HCEC 1CT (cell line): ENCODE measurements at regions not wholly inside any gene's neighbourhood (a gene's known extent, or its start where the extent isn't known, plus 50 kb on each side); places are given as distances from the start of the nearest gene placed in this dataset.

Source experiments
- DNase-seq: peaks from one replicate; pipeline ENCODE4 v3.0.0-alpha.2; 2017

DNA sequence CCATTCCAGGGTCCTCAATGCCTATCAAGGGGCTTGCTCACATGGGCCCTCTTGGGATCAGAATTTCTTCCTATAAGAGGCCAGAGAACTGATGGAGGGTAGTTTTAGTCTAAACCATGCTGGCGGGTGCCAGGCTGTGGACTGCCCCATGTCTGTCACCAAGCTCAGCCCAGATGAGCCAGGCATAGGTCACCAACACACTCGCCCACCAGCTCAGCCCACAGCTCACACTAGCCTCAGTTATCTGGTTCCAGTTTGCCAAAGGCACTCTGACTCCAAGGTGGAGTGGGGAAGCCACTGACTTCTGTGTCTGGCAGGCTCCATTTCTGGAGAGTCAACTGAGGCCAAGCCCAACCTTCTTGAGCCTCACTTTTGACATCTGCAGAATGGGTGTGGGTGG, 50.7 kb upstream of the INSYN1 start:
- no peak for DNase-seq

GRCh38 chr15:73805504-73806089, 52.4 kb upstream of the INSYN1 start:
- no peak for DNase-seq

DNA sequence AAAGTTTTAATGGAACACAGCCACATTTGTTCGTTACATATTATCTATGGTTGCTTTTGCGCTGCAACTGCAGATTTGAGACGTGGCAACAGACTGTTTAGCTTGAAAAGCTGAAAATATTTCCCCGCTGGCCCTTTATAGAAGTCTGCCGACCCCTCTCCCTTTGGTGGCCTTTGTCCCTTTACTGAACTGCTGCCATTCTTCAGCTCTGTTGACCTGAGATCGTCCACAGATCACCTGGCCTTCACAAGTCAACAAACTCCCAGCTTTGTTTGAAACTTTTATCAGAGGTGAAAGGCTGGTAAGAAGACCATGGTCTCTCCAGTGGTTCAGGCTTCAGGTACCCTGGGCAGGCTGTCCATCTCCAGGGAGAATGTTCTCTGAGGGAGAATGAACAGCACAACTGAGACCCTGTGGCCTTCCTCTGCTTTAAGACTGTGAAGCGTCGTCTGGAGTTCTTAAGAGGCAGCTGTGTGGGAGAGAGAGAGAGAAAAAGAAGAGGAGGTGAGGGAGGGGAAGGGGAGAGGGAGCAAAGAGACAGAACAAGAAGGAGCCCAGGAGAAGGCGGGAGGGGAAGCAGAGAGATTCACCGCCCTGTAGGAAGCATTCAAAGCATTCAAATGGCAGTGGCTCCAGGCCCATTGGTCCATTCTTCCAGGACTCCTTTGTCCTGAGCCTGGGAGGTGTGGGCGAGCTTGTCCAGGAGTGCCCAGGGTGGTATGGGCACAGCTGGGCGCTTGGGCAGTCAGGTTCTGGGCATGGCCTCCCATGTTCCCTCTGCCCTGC, 53.7 kb upstream of the INSYN1 start:
- no peak for DNase-seq

GRCh38 chr15:73807865-73808264, 54.7 kb upstream of the INSYN1 start:
- DNase-seq: no peak

GRCh38 chr15:73809728-73810501, 56.8 kb upstream of the INSYN1 start:
- DNase-seq: no peak

- DNase-seq: no peak
Observed at GRCh38 chr15:73812806-73813465, 59.8 kb upstream of the INSYN1 start.

- no peak for DNase-seq
Observed at GRCh38 chr15:73813589-73813988, 59.8 kb upstream of the TBC1D21 start.

DNA sequence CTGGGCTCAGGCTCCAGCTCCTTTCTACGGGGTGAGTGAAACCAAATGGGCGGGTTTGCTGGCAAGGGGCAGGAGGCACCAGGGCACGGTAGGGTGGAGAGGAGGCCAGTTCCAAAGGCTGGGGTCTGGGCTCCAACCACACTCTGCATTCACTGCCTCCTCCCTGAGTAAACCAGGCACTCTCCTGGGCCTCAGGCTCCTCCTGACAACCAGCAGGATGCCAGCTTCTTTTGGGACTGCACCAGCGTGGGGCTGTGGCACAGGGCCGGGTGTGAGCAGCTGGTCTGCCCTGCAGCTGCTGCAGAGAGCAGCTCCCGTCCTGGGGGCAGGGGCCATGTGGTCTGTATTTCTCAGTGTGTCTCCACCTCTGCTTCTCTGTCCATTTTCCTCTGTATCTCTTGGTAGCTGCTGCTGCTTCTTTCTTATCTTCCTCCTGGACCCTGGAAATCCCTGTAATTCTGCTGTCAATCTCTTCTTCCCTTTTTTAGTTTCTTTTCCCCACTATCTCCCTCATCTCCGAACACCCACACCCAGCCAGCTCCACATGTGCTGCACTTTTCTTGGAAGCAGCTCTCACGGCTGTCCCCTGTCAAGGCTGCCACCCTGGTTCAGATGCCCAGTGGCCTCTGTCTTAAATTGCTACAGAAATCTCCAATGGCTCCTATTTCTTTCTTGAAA, 54.9 kb upstream of the TBC1D21 start:
- DNase-seq: no peak

DNA sequence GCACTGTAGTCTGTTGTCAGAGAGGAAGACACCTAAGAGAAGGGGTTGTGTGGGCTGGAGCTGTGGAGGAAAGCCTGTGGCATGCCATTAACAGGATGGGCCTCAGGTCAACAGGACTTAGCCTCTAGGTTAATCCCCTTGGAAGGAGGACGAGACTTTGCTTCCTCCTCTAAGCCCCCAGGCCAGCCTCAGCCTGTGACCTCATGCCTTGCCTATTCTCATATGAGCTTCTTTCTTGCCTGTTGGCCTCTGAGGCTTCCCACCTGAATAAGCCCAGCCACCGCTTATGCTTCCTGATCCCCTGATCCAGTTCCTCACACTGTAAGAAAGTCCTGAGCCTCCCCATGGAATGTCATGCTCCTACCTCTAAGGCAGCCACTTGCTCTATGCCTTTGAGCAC, 52.2 kb upstream of the TBC1D21 start:
- DNase-seq: no peak

- peak; percentile 18 for DNase-seq
Observed at GRCh38 chr15:73822998-73823397, 50.4 kb upstream of the TBC1D21 start.
